ENCODE measurements at regions not wholly inside any gene's neighbourhood (a gene's known extent, or its start where the extent isn't known, plus 50 kb on each side); places are given as distances from the start of the nearest gene placed in this dataset.

- no peak for TF ChIP-seq CTCF (IDR thresholded peaks at IDR 0.05; ENCODE audit: insufficient read depth, low read depth, low read length)
- TF ChIP-seq EZH2 (IDR thresholded peaks at IDR 0.05; ENCODE audit: insufficient read depth, low read length), result no peak
These were observed 293.1 kb downstream of the LMX1A start for GRCh38 chr1:165063181-165063965.
